HepG2 (cell line): ENCODE measurements at regions not wholly inside any gene's neighbourhood (a gene's known extent, or its start where the extent isn't known, plus 50 kb on each side); places are given as distances from the start of the nearest gene placed in this dataset.

Source experiments
- ATAC-seq: fragments of 200-7000 bp; cut with Tn5 transposase; 3 replicates; pipeline ENCODE4 v1.9.1; 2020; ENCODE audit warnings: mild to moderate bottlenecking, moderate library complexity
- BruUV-seq: library from RNA; stranded (reverse); fragments of 400-500 nt; replicated peaks from 2 replicates; lab custom pipeline; 2021; lab: Mats Ljungman, UMichigan
- CTCF ChIA-PET: fragments of 300-600 bp; formaldehyde crosslinking; extraction: SDS; loops from one replicate; lab custom pipeline; 2021; ENCODE audit warnings: low total read pairs, inconsistent platforms, low intra/inter-chr PET ratio; lab: Yijun Ruan, JAX
- POLR2A ChIA-PET: fragments of 350-600 bp; sonication (Branson Sonifier 250); formaldehyde crosslinking; loops from one replicate; lab custom pipeline; 2020; ENCODE audit warnings: antibody characterized with exemption, inconsistent platforms; lab: Yijun Ruan, JAX
- DNase-seq: peaks from one replicate; pipeline ENCODE4 v3.0.0-alpha.2; 2015; ENCODE audit warnings: low spot score
- FAIRE-seq: peaks from 3 replicates; lab custom pipeline; 2011; peaks lifted over from hg19 to GRCh38; lab: Jason Lieb, UNC
- H2AFZ ChIP-seq: one replicate; pipeline ENCODE4 v1.6.1; 2011; ENCODE audit warnings: low read length, inconsistent platforms
- H3K27ac ChIP-seq: fragments of 300-600 bp; 3 replicates; pipeline ENCODE4 v1.8.0; 2011; ENCODE audit warnings: mixed run types, mild to moderate bottlenecking, mixed read lengths, low read length, inconsistent platforms; ENCODE audit not compliant: insufficient read depth; ENCODE audit errors: extremely low read length
- H3K27me3 ChIP-seq, 2 experiments: fragments of 200-600 bp in 1 of 2; 2 replicates in 1 of 2; 3 replicates in 1 of 2; pipeline versions ENCODE4 v1.6.0 to v1.8.0; 2011; ENCODE audit warnings: low read length in 2 of 2, mild to moderate bottlenecking in 2 of 2, moderate library complexity in 2 of 2, inconsistent platforms in 1 of 2; ENCODE audit not compliant: insufficient read depth in 2 of 2, control insufficient read depth in 1 of 2
- H3K36me3 ChIP-seq, 2 experiments: fragments of 200-600 bp in 1 of 2; replicated peaks in 1 of 2; 2 replicates in 1 of 2; 3 replicates in 1 of 2; pipeline versions ENCODE4 v1.5.1 to v1.8.0; 2011; ENCODE audit warnings: low read length in 2 of 2, inconsistent platforms in 1 of 2; ENCODE audit not compliant: insufficient read depth in 2 of 2, control insufficient read depth in 1 of 2
- H3K4me1 ChIP-seq: 2 replicates; pipeline ENCODE4 v1.5.1; 2012; ENCODE audit warnings: low read length, inconsistent platforms; ENCODE audit not compliant: insufficient read depth
- H3K4me2 ChIP-seq: 2 replicates; pipeline ENCODE4 v1.6.0; 2011; ENCODE audit warnings: low read depth, low read length, inconsistent platforms
- H3K4me3 ChIP-seq, 3 experiments: fragments of 200-600 bp in 1 of 3; sonication (generic), shearing (Covaris generic) in 1 of 3; replicated peaks in 1 of 3; 2 replicates each; pipeline ENCODE4 v1.5.1; 2011 to 2016; ENCODE audit warnings: low read length in 3 of 3, inconsistent platforms in 2 of 3, low read depth in 2 of 3, mild to moderate bottlenecking in 2 of 3, control low read depth in 1 of 3, mixed read lengths in 1 of 3; ENCODE audit not compliant: insufficient read depth in 1 of 3
- H3K79me2 ChIP-seq: one replicate; pipeline ENCODE4 v1.6.1; 2011; ENCODE audit warnings: low read length, inconsistent platforms; ENCODE audit not compliant: insufficient read depth
- H3K9ac ChIP-seq: 2 replicates; pipeline ENCODE4 v1.6.0; 2011; ENCODE audit warnings: mild to moderate bottlenecking, low read depth, low read length, inconsistent platforms; ENCODE audit not compliant: insufficient read depth
- H3K9me3 ChIP-seq: 2 replicates; pipeline ENCODE4 v1.5.1; 2012; ENCODE audit warnings: mild to moderate bottlenecking, low read length
- H4K20me1 ChIP-seq: 2 replicates; pipeline ENCODE4 v1.6.0; 2011; ENCODE audit warnings: inconsistent platforms, mild to moderate bottlenecking, low read length, moderate library complexity; ENCODE audit not compliant: insufficient read depth
- CREB1 ChIP-seq, 2 experiments: fragments of 450-650 bp in 1 of 2; IDR thresholded peaks; 2 replicates each; pipeline ENCODE4 v1.6.1; 2016 to 2017; ENCODE audit warnings: control low read depth in 1 of 2, mild to moderate bottlenecking in 1 of 2, missing compliant biosample characterization in 1 of 2, missing genetic modification characterization in 1 of 2
- FOXJ3 ChIP-seq: sonication (generic); formaldehyde crosslinking; IDR thresholded peaks from 2 replicates; pipeline ENCODE4 v1.4.0; 2020; ENCODE audit warnings: missing genetic modification reagents, mild to moderate bottlenecking, borderline replicate concordance
- HES4 ChIP-seq: sonication (generic); formaldehyde crosslinking; IDR thresholded peaks from 2 replicates; pipeline ENCODE4 v1.9.0; 2021; ENCODE audit warnings: mild to moderate bottlenecking, missing genetic modification reagents, borderline replicate concordance
- KIAA2018 ChIP-seq: sonication (generic); formaldehyde crosslinking; IDR thresholded peaks from 2 replicates; pipeline ENCODE4 v1.5.0; 2020; ENCODE audit warnings: mild to moderate bottlenecking, missing genetic modification reagents, borderline replicate concordance
- KLF12 ChIP-seq: sonication (generic); formaldehyde crosslinking; IDR thresholded peaks from 2 replicates; pipeline ENCODE4 v1.4.0; 2020; ENCODE audit warnings: missing genetic modification reagents, borderline replicate concordance
- TIGD3 ChIP-seq: sonication (generic); formaldehyde crosslinking; IDR thresholded peaks from 2 replicates; pipeline ENCODE4 v1.5.1; 2020; ENCODE audit warnings: mild to moderate bottlenecking, missing genetic modification reagents, borderline replicate concordance
- ZNF101 ChIP-seq: sonication (generic); formaldehyde crosslinking; IDR thresholded peaks from 2 replicates; pipeline ENCODE4 v1.4.0; 2020; ENCODE audit warnings: mild to moderate bottlenecking, low read depth, missing genetic modification reagents, borderline replicate concordance
- ZNF292 ChIP-seq: sonication (generic); formaldehyde crosslinking; IDR thresholded peaks from 2 replicates; pipeline ENCODE4 v1.8.1; 2022; ENCODE audit warnings: mild to moderate bottlenecking, low read depth, missing genetic modification reagents, borderline replicate concordance
- ZNF33B ChIP-seq: sonication (generic); formaldehyde crosslinking; IDR thresholded peaks from 2 replicates; pipeline ENCODE4 v1.5.1; 2020; ENCODE audit warnings: mild to moderate bottlenecking, missing genetic modification reagents
- ZNF512 ChIP-seq: sonication (generic); formaldehyde crosslinking; IDR thresholded peaks from 2 replicates; pipeline ENCODE4 v1.4.0; 2020; ENCODE audit warnings: mild to moderate bottlenecking, missing genetic modification reagents
- ZNF781 ChIP-seq: sonication (generic); formaldehyde crosslinking; IDR thresholded peaks from 2 replicates; pipeline ENCODE4 v1.5.1; 2020; ENCODE audit warnings: borderline replicate concordance, mild to moderate bottlenecking, missing genetic modification reagents; ENCODE audit errors: not compliant biosample characterization
- WGBS: methylation state at CpG from one replicate; pipeline ENCODE4 v1.1.6; 2017; ENCODE audit warnings: low lambda C conversion rate; 5-methylcytosine and 5-hydroxymethylcytosine counted together
- in situ Hi-C: cut with HindIII; loops from 2 replicates; pipeline ENCODE4 v1.10.0; 2017; ENCODE audit warnings: low pct_unique_long_range_greater_than_20kb; ENCODE audit not compliant: extremely low pct_ligation_motif_present
- intact Hi-C: fragments of 100-400 bp; cut with micrococcal nuclease; formaldehyde crosslinking; loops from one replicate; pipeline ENCODE4 v1.10.0; 2022; ENCODE audit not compliant: unreplicated experiment

GRCh38 chr3:59535791-59536221, 486.0 kb upstream of the CFAP20DC start:
- no peak for FAIRE-seq
- CTCF ChIA-PET: no interaction called here
- TF ChIP-seq TIGD3 (CRISPR knock-in tag) (no peak), HES4 (CRISPR knock-in tag) (no peak), FOXJ3 (CRISPR knock-in tag) (no peak), ZNF781 (no peak), ZNF512 (no peak), KIAA2018 (CRISPR knock-in tag) (no peak), ZNF292 (CRISPR knock-in tag) (no peak), ZNF33B (CRISPR knock-in tag) (no peak), KLF12 (CRISPR knock-in tag) (no peak), CREB1 (IDR thresholded peaks at IDR 0.05) (no peak), CREB1 (CRISPR knock-in tag; IDR thresholded peaks at IDR 0.05) (no peak), ZNF101 (CRISPR knock-in tag) (no peak)

More at GRCh38 chr3:59535791-59536221, 486.0 kb upstream of the CFAP20DC start:
- H3K9me3 ChIP-seq: no peaks in the 10 kb centered on the region
- no peaks in the 10 kb centered on the region; a peak in 1 of 5 replicates for H3K27me3 ChIP-seq
- H3K9ac ChIP-seq: no peak overlapping the region
- no peak overlapping the region for H3K27ac ChIP-seq
- intact Hi-C loops: no loop called here
- 0% methylated on average over 1 of the region's 1 CpG for WGBS
- H3K4me1 ChIP-seq: no peaks in the 10 kb centered on the region
- H3K79me2 ChIP-seq: no peaks in the 10 kb centered on the region
- POLR2A ChIA-PET: no interaction called here
- BruUV-seq: no TSS peak
- DNase-seq (no peak), ATAC-seq (no peak)
- no peaks in the 10 kb centered on the region for H3K36me3 ChIP-seq
- in situ Hi-C loops: no loop called here
- H4K20me1 ChIP-seq: no peaks in the 10 kb centered on the region
- H2AFZ ChIP-seq: no peak overlapping the region
- H3K4me3 ChIP-seq: no peak overlapping the region
- no peak overlapping the region for H3K4me2 ChIP-seq
